Cardiac fibroblast (primary cell): ENCODE measurements at regions not wholly inside any gene's neighbourhood (a gene's known extent, or its start where the extent isn't known, plus 50 kb on each side); places are given as distances from the start of the nearest gene placed in this dataset.

Source experiments
- DNase-seq, 2 donors: peaks; one replicate each; pipeline versions ENCODE4 v3.0.0 to v3.0.0-alpha.2; 2010; ENCODE audit warnings: low read depth in 2 of 2
- H3K4me3 ChIP-seq, 2 donors: replicated peaks in 1 of 2; 1 replicate in 1 of 2; 2 replicates in 1 of 2; pipeline ENCODE4 v1.5.1; 2011; ENCODE audit warnings: low read depth in 2 of 2, low read length in 2 of 2, mild to moderate bottlenecking in 2 of 2, moderate library complexity in 1 of 2
- CTCF ChIP-seq: IDR thresholded peaks from one replicate; pipeline ENCODE4 v1.5.1; 2011; ENCODE audit warnings: low read depth, mild to moderate bottlenecking, low read length, inconsistent platforms

GRCh38 chr1:56289260-56289659 is 290.1 kb downstream of the PLPP3 start:
- TF ChIP-seq CTCF, result no peak
- no peak overlapping the region for H3K4me3 ChIP-seq
- no peak for DNase-seq

- DNase-seq, result no peak
- no peak overlapping the region for H3K4me3 ChIP-seq
- TF ChIP-seq CTCF, result no peak
Measured at GRCh38 chr1:56287721-56288120, 291.6 kb downstream of the PLPP3 start.

GRCh38 chr1:56286956-56287355 is 292.4 kb downstream of the PLPP3 start:
- peak in 1 of 2 donors; percentile 29 for DNase-seq
- no peak for TF ChIP-seq CTCF
- H3K4me3 ChIP-seq, result no peak overlapping the region

- TF ChIP-seq CTCF, result no peak
- no peak overlapping the region for H3K4me3 ChIP-seq
- DNase-seq, result no peak
Measured at GRCh38 chr1:56286506-56286905, 292.9 kb downstream of the PLPP3 start.

- no peak for TF ChIP-seq CTCF
- no peak overlapping the region for H3K4me3 ChIP-seq
- DNase-seq, result peak in 1 of 2 donors; percentile 26
Measured at GRCh38 chr1:56285554-56286402, 293.6 kb downstream of the PLPP3 start.

GRCh38 chr1:56284928-56285327 is 294.4 kb downstream of the PLPP3 start:
- TF ChIP-seq CTCF, result no peak
- DNase-seq, result peak; percentile 72 to 73
- no peak overlapping the region for H3K4me3 ChIP-seq
